Activated CD4-positive, alpha-beta T cell treated with anti-CD3 and anti-CD28 coated beads, Interleukin-2, amount 50 U/mL, for 4 hours (primary cell): ENCODE measurements at regions not wholly inside any gene's neighbourhood (a gene's known extent, or its start where the extent isn't known, plus 50 kb on each side); places are given as distances from the start of the nearest gene placed in this dataset.

ENCODE experiments used
- DNase-seq, 2 experiments: peaks; one replicate each; pipeline ENCODE4 v3.0.0-alpha.2; 2020

- DNase-seq: no peak
These were observed 49.9 kb upstream of the CXCR4 start for GRCh38 chr2:136167721-136168475.
